Nephron (organoid): ENCODE measurements at regions not wholly inside any gene's neighbourhood (a gene's known extent, or its start where the extent isn't known, plus 50 kb on each side); places are given as distances from the start of the nearest gene placed in this dataset.
"Not testable (repeated sequence)": the region's sequence is repeated elsewhere in the genome, so short reads cannot be mapped to it uniquely, and the experiment has no call there.

Source experiments
- H3K27ac Mint-ChIP-seq, 3 experiments: 2 replicates each; pipeline ENCODE4 v1.8.0; 2020; ENCODE audit warnings: mixed read lengths in 3 of 3, mild to moderate bottlenecking in 2 of 3, moderate library complexity in 1 of 3
- H3K27me3 Mint-ChIP-seq: 2 replicates; pipeline ENCODE4 v1.8.0; 2021; ENCODE audit warnings: low read depth, mild to moderate bottlenecking, moderate library complexity, mixed read lengths
- H3K36me3 Mint-ChIP-seq: 2 replicates; pipeline ENCODE4 v1.8.0; 2020; ENCODE audit warnings: low read depth, mixed read lengths
- H3K4me1 Mint-ChIP-seq: 2 replicates; pipeline ENCODE4 v1.8.0; 2020; ENCODE audit warnings: mixed read lengths
- H3K4me3 Mint-ChIP-seq, 3 experiments: 2 replicates each; pipeline ENCODE4 v1.8.0; 2020; ENCODE audit warnings: mild to moderate bottlenecking in 3 of 3, mixed read lengths in 3 of 3, moderate library complexity in 2 of 3
- H3K9me3 Mint-ChIP-seq: 2 replicates; pipeline ENCODE4 v1.8.0; 2020; ENCODE audit warnings: mixed read lengths
- TF ChIP-seq, protein P1 (sequence below), 3 experiments: fragments of 200-600 bp; sonication (generic); IDR thresholded peaks; one replicate each; pipeline ENCODE4 v1.5.0; 2021; ENCODE audit warnings: antibody characterized with exemption in 3 of 3; ENCODE audit not compliant: unreplicated experiment in 3 of 3

DNA sequence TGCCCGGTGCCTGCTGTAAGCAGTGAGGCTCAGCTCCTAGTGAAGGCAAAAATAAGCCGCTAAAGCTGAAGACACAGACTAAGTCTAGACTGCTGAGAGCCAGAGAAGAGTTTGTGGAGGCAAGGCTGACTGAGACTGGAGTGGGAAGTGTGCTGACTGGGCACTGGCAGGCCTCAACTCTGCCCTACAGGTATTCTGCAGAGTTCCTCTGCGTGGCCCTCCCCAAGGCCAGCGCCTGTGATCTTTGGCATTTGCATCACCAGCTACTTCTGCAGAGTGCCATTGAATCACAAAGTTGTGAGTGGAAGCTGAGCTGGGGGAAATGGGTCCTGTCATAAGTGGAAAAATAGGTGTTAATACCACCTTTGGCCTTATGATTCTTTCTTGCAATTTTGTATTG, 905.7 kb downstream of the PLA2G4A start:
- H3K27ac Mint-ChIP-seq = no peak overlapping the region
- H3K27me3 Mint-ChIP-seq = no peaks in the 10 kb centered on the region
- TF ChIP-seq, protein P1, sequence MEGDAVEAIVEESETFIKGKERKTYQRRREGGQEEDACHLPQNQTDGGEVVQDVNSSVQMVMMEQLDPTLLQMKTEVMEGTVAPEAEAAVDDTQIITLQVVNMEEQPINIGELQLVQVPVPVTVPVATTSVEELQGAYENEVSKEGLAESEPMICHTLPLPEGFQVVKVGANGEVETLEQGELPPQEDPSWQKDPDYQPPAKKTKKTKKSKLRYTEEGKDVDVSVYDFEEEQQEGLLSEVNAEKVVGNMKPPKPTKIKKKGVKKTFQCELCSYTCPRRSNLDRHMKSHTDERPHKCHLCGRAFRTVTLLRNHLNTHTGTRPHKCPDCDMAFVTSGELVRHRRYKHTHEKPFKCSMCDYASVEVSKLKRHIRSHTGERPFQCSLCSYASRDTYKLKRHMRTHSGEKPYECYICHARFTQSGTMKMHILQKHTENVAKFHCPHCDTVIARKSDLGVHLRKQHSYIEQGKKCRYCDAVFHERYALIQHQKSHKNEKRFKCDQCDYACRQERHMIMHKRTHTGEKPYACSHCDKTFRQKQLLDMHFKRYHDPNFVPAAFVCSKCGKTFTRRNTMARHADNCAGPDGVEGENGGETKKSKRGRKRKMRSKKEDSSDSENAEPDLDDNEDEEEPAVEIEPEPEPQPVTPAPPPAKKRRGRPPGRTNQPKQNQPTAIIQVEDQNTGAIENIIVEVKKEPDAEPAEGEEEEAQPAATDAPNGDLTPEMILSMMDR (IDR thresholded peaks at IDR 0.05; ENCODE audit: unreplicated experiment in 3 of 3) = no peak
- H3K4me1 Mint-ChIP-seq = no peaks in the 10 kb centered on the region
- H3K4me3 Mint-ChIP-seq = no peak overlapping the region
- H3K36me3 Mint-ChIP-seq = no peaks in the 10 kb centered on the region
- H3K9me3 Mint-ChIP-seq = no peaks in the 10 kb centered on the region

DNA sequence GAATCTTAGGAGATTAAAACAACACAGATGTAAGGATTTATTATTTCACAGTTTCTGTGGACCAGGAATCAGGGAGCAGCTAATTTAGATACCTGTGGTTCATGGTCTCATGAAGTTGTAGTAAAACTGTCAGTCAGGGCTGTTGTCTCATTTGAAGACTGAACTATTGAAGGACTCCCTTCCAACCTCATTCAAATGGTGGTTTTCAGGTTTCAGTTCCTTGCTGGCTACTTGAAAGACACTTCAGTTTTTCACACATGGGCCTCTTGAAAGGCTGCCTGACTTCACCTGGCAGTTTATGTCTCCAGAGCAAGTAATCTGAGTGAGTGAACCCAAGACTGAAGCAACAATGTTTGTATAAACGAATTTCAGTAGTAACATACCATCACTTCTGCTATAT, 915.9 kb downstream of the PLA2G4A start:
- Mint-ChIP-seq H3K4me1 (no peaks in the 10 kb centered on the region), H3K36me3 (no peaks in the 10 kb centered on the region), H3K9me3 (no peaks in the 10 kb centered on the region), H3K27me3 (peaks cover 3% of the 10 kb centered on the region), H3K27ac (no peak overlapping the region), H3K4me3 (no peak overlapping the region)
- TF ChIP-seq, protein P1 (IDR thresholded peaks at IDR 0.05; ENCODE audit: unreplicated experiment in 3 of 3) = no peak

DNA sequence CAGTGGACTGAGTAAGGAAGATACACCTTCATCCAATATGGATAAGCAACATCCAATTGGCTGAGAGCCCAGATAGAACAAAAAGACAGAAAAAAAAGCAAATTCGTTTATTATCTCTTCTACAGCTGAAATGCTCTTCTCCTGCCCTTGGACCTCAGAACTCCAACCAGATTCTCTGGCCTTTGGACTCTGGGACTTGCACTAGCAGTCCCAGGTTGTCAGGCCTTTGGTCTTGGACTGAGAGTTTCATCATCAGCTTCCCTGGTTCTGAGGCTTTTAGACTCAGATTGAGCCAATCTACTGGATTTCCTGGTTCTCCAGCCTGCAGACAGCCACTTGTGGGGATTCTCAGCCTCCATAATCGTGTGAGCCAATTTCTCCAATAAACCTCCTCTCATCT, 926.8 kb downstream of the PLA2G4A start:
- Mint-ChIP-seq H3K27me3 (no peaks in the 10 kb centered on the region), H3K9me3 (peaks cover 3% of the 10 kb centered on the region), H3K27ac (no peak overlapping the region), H3K4me3 (no peak overlapping the region), H3K36me3 (no peaks in the 10 kb centered on the region), H3K4me1 (no peaks in the 10 kb centered on the region)
- TF ChIP-seq, protein P1 (IDR thresholded peaks at IDR 0.05; ENCODE audit: unreplicated experiment in 3 of 3) = no peak

DNA sequence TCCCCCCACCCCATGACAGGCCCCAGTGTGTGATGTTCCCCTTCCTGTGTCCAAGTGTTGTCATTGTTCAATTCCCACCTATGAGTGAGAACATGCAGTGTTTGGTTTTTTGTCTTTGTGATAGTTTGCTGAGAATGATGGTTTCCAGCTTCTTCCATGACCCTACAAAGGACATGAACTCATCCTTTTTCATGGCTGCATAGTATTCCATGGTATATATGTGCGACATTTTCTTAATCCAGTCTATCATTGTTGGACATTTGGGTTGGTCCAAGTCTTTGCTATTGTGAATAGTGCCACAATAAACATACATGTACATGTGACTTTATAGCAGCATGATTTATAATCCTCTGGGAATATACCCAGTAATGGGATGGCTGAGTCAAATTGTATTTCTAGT, 927.9 kb downstream of the PLA2G4A start:
- not testable (repeated sequence) for H3K9me3 Mint-ChIP-seq, H3K36me3 Mint-ChIP-seq, H3K4me3 Mint-ChIP-seq, H3K27me3 Mint-ChIP-seq, H3K27ac Mint-ChIP-seq, H3K4me1 Mint-ChIP-seq

DNA sequence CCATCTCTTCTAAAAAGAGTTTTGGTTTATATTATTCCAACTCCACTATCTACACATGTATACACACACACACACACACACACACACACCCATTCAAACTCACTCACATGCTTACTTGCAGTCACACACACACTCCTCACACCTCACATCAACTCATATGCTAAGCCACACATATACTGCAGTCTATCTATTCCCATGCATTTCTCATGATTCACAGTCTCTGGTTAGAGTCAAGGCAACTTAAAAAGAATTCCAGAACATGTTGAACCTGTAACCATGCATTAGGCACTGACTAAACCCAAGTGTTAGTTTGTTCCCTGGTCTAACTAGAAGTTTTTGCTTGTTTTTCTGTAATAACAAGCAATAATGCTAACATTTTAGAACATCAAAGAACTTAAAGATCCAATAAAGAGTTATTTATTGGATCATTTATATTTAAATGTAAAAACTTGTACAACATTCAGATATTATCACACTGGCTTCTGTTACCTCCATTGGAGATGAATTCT, 931.1 kb downstream of the PLA2G4A start:
- H3K4me1 Mint-ChIP-seq = peaks cover 7% of the 10 kb centered on the region

DNA sequence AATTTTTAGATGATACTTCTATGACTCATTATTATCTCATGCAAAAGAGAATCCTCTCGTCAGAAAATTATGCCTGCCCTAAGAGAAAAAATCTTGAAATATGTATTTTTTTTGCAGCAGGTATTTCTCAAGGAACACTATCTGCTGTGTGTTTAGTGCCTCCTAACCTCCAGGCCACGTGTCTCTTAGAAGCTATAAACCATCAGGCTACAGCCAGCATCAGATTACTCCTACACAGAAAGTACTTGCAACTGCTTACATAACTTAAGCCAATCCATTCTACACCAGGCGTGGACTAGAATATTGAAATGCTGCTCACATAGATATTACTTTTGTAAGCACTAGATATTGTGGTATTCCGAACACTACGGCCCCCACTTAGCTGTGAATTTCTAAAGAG, 933.4 kb downstream of the PLA2G4A start:
- Mint-ChIP-seq H3K4me3 (no peak overlapping the region), H3K27me3 (no peaks in the 10 kb centered on the region)
- TF ChIP-seq, protein P1 (IDR thresholded peaks at IDR 0.05; ENCODE audit: unreplicated experiment in 3 of 3) = no peak

More for the DNA sequence above, 931.1 kb downstream of the PLA2G4A start:
- Mint-ChIP-seq H3K27ac (no peak overlapping the region), H3K9me3 (peaks cover 6% of the 10 kb centered on the region), H3K4me3 (no peak overlapping the region), H3K27me3 (no peaks in the 10 kb centered on the region), H3K36me3 (no peaks in the 10 kb centered on the region)
- TF ChIP-seq, protein P1 (IDR thresholded peaks at IDR 0.05; ENCODE audit: unreplicated experiment in 3 of 3) = no peak

More for the DNA sequence above, 933.4 kb downstream of the PLA2G4A start:
- Mint-ChIP-seq H3K27ac (peak overlapping the region in 2 of 3 experiments; percentile 48 to 78), H3K4me1 (peaks cover 7% of the 10 kb centered on the region), H3K36me3 (no peaks in the 10 kb centered on the region), H3K9me3 (peaks cover 9% of the 10 kb centered on the region)
